NCI-H2029 treated with DMSO at 0.1 percent for 48 hours (cell line): ENCODE measurements at regions not wholly inside any gene's neighbourhood (a gene's known extent, or its start where the extent isn't known, plus 50 kb on each side); places are given as distances from the start of the nearest gene placed in this dataset.

Experiments used
- DNase-seq: peaks from one replicate; lab custom pipeline; 2025; lab: John Stamatoyannopoulos, UW

- DNase-seq: no peak
These were observed 143.8 kb upstream of the PAQR3 start for GRCh38 chr4:79082997-79083396.

GRCh38 chr4:79081973-79082372 is 142.7 kb upstream of the PAQR3 start:
- no peak for DNase-seq

- no peak for DNase-seq
These were observed 139.1 kb upstream of the PAQR3 start for GRCh38 chr4:79078339-79078738.

GRCh38 chr4:79074040-79074439 is 134.8 kb upstream of the PAQR3 start:
- no peak for DNase-seq

- DNase-seq: no peak
These were observed 134.2 kb upstream of the PAQR3 start for GRCh38 chr4:79073471-79073870.

- no peak for DNase-seq
These were observed 126.0 kb upstream of the PAQR3 start for GRCh38 chr4:79065262-79065661.

GRCh38 chr4:79064806-79065205 is 125.6 kb upstream of the PAQR3 start:
- DNase-seq: no peak

- DNase-seq: no peak
These were observed 120.6 kb upstream of the PAQR3 start for GRCh38 chr4:79059631-79060399.

- no peak for DNase-seq
These were observed 118.5 kb upstream of the PAQR3 start for GRCh38 chr4:79057772-79058171.

- no peak for DNase-seq
These were observed 114.5 kb upstream of the PAQR3 start for GRCh38 chr4:79053754-79054153.

GRCh38 chr4:79050541-79050880 is 111.3 kb upstream of the PAQR3 start:
- DNase-seq: peak; percentile 24

GRCh38 chr4:79049840-79050540 is 110.8 kb upstream of the PAQR3 start:
- peak; percentile 24 for DNase-seq

- DNase-seq: no peak
These were observed 109.6 kb upstream of the PAQR3 start for GRCh38 chr4:79048878-79049277.

- no peak for DNase-seq
These were observed 108.1 kb upstream of the PAQR3 start for GRCh38 chr4:79047316-79047715.

- no peak for DNase-seq
These were observed 106.9 kb upstream of the PAQR3 start for GRCh38 chr4:79046016-79046592.

GRCh38 chr4:79044141-79044659 is 105.0 kb upstream of the PAQR3 start:
- no peak for DNase-seq

- no peak for DNase-seq
These were observed 103.9 kb upstream of the PAQR3 start for GRCh38 chr4:79043138-79043537.

GRCh38 chr4:79042079-79042674 is 102.9 kb upstream of the PAQR3 start:
- DNase-seq: peak; percentile 11

- no peak for DNase-seq
These were observed 95.3 kb upstream of the PAQR3 start for GRCh38 chr4:79034544-79034943.

- DNase-seq: no peak
These were observed 91.7 kb upstream of the PAQR3 start for GRCh38 chr4:79030973-79031372.

- DNase-seq: no peak
These were observed 88.4 kb upstream of the PAQR3 start for GRCh38 chr4:79027656-79028055.

- DNase-seq: peak; percentile 57
These were observed 85.9 kb upstream of the PAQR3 start for GRCh38 chr4:79025170-79025569.
